H1 (cell line): ENCODE measurements at regions not wholly inside any gene's neighbourhood (a gene's known extent, or its start where the extent isn't known, plus 50 kb on each side); places are given as distances from the start of the nearest gene placed in this dataset.

Source experiments
- JUND ChIP-seq: IDR thresholded peaks from 2 replicates; pipeline ENCODE4 v1.6.1; 2011; ENCODE audit warnings: mild to moderate bottlenecking, improper control_type of control experiment, low read length
- RNF2 ChIP-seq: fragments of 200-900, 300-1000 bp; sonication (generic); IDR thresholded peaks from 2 replicates; pipeline ENCODE4 v1.7.1; 2016; ENCODE audit warnings: borderline replicate concordance, low read depth, mild to moderate bottlenecking, antibody characterized with exemption, low read length; ENCODE audit not compliant: poor library complexity, severe bottlenecking; ENCODE audit errors: missing control alignments
- SIX5 ChIP-seq: IDR thresholded peaks from 2 replicates; pipeline ENCODE4 v1.6.1; 2011; ENCODE audit warnings: mild to moderate bottlenecking, low read depth, low read length
- TBP ChIP-seq: IDR thresholded peaks from 2 replicates; pipeline ENCODE4 v1.6.1; 2011; ENCODE audit warnings: low read depth, low read length, improper control_type of control experiment

GRCh38 chr2:181241366-181241765, 215.8 kb upstream of the ITGA4 start:
- TF ChIP-seq JUND (no peak), TBP (no peak), SIX5 (no peak), RNF2 (no peak)
